SK-N-DZ (cell line): ENCODE measurements at regions not wholly inside any gene's neighbourhood (a gene's known extent, or its start where the extent isn't known, plus 50 kb on each side); places are given as distances from the start of the nearest gene placed in this dataset.

Experiments
- DNase-seq: peaks from one replicate; pipeline ENCODE4 v3.0.0-alpha.2; 2015; ENCODE audit warnings: low spot score

- peak; percentile 88 for DNase-seq
Measured at GRCh38 chr2:6653281-6653750, 212.4 kb downstream of the CMPK2 start.

- DNase-seq = no peak
Measured at GRCh38 chr2:6654279-6654678, 211.4 kb downstream of the CMPK2 start.

- no peak for DNase-seq
Measured at GRCh38 chr2:6656633-6657032, 209.1 kb downstream of the CMPK2 start.

GRCh38 chr2:6657136-6657535, 208.6 kb downstream of the CMPK2 start:
- no peak for DNase-seq

GRCh38 chr2:6657855-6658254, 207.9 kb downstream of the CMPK2 start:
- DNase-seq = peak; percentile 46

- no peak for DNase-seq
Measured at GRCh38 chr2:6664332-6665061, 201.2 kb downstream of the CMPK2 start.

- no peak for DNase-seq
Measured at GRCh38 chr2:6665093-6666045, 200.3 kb downstream of the CMPK2 start.

- no peak for DNase-seq
Measured at GRCh38 chr2:6667326-6667725, 198.4 kb downstream of the CMPK2 start.

GRCh38 chr2:6671913-6672312, 193.8 kb downstream of the CMPK2 start:
- DNase-seq = no peak

- DNase-seq = no peak
Measured at GRCh38 chr2:6674381-6674780, 191.3 kb downstream of the CMPK2 start.

- DNase-seq = no peak
Measured at GRCh38 chr2:6675791-6676190, 189.9 kb downstream of the CMPK2 start.

- no peak for DNase-seq
Measured at GRCh38 chr2:6676241-6676640, 189.5 kb downstream of the CMPK2 start.

GRCh38 chr2:6676776-6677175, 188.9 kb downstream of the CMPK2 start:
- DNase-seq = no peak

GRCh38 chr2:6679471-6679870, 186.2 kb downstream of the CMPK2 start:
- peak; percentile 60 for DNase-seq

GRCh38 chr2:6683516-6683915, 182.2 kb downstream of the CMPK2 start:
- DNase-seq = no peak

- DNase-seq = no peak
Measured at GRCh38 chr2:6685447-6685846, 180.3 kb downstream of the CMPK2 start.

- DNase-seq = no peak
Measured at GRCh38 chr2:6692056-6692455, 173.7 kb downstream of the CMPK2 start.

- DNase-seq = no peak
Measured at GRCh38 chr2:6692819-6693218, 172.9 kb downstream of the CMPK2 start.

- no peak for DNase-seq
Measured at GRCh38 chr2:6694555-6694954, 171.2 kb downstream of the CMPK2 start.

- no peak for DNase-seq
Measured at GRCh38 chr2:6700335-6700734, 165.4 kb downstream of the CMPK2 start.

- DNase-seq = no peak
Measured at GRCh38 chr2:6704077-6704476, 161.6 kb downstream of the CMPK2 start.

- no peak for DNase-seq
Measured at GRCh38 chr2:6721395-6721794, 144.3 kb downstream of the CMPK2 start.

GRCh38 chr2:6722574-6722973, 143.1 kb downstream of the CMPK2 start:
- no peak for DNase-seq
